Fibroblast of lung (primary cell): ENCODE measurements at regions not wholly inside any gene's neighbourhood (a gene's known extent, or its start where the extent isn't known, plus 50 kb on each side); places are given as distances from the start of the nearest gene placed in this dataset.

ENCODE experiments used
- CTCF ChIP-seq, 2 donors: IDR thresholded peaks in 1 of 2; conservative IDR thresholded peaks in 1 of 2; 1 replicate in 1 of 2; 2 replicates in 1 of 2; pipeline ENCODE4 v1.5.1; 2011 to 2012; ENCODE audit warnings: low read length in 2 of 2, control low read depth in 1 of 2, inconsistent platforms in 1 of 2, low read depth in 1 of 2, mild to moderate bottlenecking in 1 of 2
- EZH2 ChIP-seq: IDR thresholded peaks from 2 replicates; pipeline ENCODE4 v1.5.1; 2012; ENCODE audit warnings: low read length, control low read depth, mild to moderate bottlenecking; ENCODE audit errors: missing control alignments

GRCh38 chr4:60744767-60745166 lies 455.4 kb upstream of the ADGRL3 start:
- TF ChIP-seq CTCF (conservative IDR thresholded peaks at IDR 0.05 in 1 of 2, IDR thresholded peaks at IDR 0.05 in 1 of 2; ENCODE audit: low read depth in 1 of 2, low read length in 2 of 2): peak; percentile 3 to 5
- TF ChIP-seq EZH2: no peak
